GM18502 (cell line): ENCODE measurements at regions not wholly inside any gene's neighbourhood (a gene's known extent, or its start where the extent isn't known, plus 50 kb on each side); places are given as distances from the start of the nearest gene placed in this dataset.

Experiments used
- ATAC-seq: cut with Tn5 transposase; IDR thresholded peaks from one replicate; pipeline ENCODE4 v1.9.1; 2021; ENCODE audit warnings: mild to moderate bottlenecking; ENCODE audit not compliant: unreplicated experiment, poor library complexity

GRCh38 chr3:99031778-99032177 is 130.3 kb upstream of the DCBLD2 start:
- no peak for ATAC-seq

GRCh38 chr3:99023590-99024192 is 122.2 kb upstream of the DCBLD2 start:
- peak; percentile 87 for ATAC-seq

DNA sequence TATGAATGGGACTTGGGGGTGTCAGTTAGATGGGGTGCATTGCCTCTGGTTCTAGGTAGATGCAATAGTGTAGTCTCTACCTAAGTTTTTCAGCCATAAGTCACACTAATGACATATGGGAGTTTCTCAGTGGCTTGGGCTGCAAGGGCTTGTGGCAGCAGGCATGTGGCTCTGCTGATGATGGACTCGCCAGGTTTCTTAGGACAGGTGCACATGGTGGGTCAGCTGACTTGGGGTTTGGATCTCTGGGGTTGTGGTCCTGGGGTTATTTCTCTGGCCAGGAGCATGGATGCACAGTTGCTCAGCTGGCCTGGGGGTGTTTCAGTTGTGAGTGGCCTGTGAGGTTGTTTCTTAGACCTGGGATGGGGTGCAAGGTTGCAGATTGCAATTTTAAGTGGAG is 120.0 kb upstream of the DCBLD2 start:
- ATAC-seq: no peak

DNA sequence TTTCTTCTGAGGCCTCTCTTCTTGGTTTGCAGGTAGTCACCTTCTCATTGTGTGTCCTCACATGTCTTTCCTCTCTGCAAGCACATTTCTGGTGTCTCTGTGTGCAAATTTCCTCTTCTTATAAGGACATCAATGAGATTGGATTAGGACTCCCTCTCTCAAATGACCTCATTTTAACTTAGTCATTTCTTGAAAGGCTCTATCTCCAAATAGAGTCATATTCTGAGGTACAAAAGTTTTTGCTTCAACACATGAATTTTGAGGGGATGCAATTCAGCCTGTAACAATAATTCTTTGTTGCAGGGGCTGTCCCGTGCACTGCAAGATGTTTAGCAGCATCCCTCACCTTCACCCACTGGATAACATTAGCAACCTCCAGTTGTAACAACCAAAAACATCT is 115.0 kb upstream of the DCBLD2 start:
- no peak for ATAC-seq

GRCh38 chr3:99013777-99014315 is 112.4 kb upstream of the DCBLD2 start:
- no peak for ATAC-seq

GRCh38 chr3:99013077-99013476 is 111.6 kb upstream of the DCBLD2 start:
- ATAC-seq: no peak

DNA sequence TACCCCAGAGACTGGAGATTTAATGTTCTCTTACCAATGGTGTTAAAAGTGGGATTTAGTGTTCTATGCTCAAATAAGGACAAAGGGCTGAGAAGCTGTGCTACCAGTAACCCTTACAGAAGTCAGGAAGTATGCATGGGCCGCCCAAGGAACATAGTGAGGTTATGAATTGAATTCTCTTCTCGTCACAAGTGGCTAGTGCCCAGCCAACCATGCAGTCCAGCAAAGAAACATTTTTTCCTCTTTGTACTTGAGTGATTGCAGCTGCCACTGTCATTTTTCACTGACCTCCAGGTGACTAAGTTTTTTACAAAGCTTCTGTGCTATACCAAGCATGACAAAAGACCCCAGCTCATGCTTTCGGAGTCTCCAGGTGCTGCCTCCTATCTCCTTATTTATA is 110.6 kb upstream of the DCBLD2 start:
- peak; percentile 94 for ATAC-seq

DNA sequence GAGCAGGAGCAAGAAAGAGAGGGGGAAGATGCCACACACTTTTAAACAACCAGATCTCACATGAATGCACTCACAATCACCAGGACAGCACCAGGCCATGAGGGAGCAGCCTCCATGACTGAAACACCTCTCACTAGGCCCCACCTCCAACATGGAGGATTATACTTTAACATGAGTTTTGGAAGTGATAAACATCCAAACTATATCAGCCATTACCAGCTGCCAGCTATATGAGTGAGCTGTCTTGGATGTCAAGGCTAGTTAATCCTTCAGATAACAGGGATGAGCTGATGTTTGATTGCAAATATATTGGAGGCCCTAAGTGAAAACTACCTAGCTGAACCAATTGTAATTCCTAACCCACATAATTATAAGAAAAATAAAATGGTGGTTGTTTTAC is 108.4 kb upstream of the DCBLD2 start:
- ATAC-seq: no peak

DNA sequence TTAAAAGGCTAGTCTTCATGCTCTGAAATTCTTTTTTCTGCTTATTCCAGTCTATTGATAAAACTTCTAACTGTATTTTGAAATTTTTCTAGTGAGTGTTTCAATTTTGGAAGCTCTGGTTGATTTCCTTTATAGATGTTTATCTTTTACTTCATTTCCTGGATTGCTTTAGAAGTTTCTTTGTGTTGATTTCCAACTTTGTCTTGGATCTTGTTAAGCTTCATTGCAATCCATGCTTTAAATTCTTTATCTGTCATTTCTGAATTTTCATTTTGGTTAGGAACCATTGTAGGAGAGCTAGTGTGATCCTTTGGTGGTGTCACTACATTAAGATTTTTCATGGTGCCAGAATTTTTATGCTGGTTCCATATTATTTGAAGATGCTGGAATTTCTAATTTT is 105.2 kb upstream of the DCBLD2 start:
- no peak for ATAC-seq

- peak; percentile 56 for ATAC-seq
Measured at GRCh38 chr3:98999675-99000074, 98.2 kb upstream of the DCBLD2 start.

GRCh38 chr3:98994128-98994762 is 92.8 kb upstream of the DCBLD2 start:
- no peak for ATAC-seq

DNA sequence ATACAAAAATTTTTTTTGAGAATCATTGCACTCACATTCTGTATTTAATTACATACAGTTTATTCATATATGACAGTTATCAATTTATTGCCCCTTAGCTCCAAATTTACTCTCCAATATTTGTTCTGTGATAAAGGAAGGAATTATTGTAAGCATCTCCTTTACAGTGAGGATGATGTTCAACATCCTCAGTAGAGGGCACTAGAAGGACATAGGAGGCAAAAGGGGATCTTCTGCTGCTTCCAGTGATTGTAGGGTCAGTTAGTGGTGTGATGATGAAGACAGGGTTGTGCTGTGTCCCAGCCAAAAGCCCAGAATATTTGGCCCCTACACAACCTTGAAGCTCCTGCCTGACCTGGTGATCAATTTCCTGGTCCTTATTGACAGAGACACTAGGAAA is 89.9 kb upstream of the DCBLD2 start:
- no peak for ATAC-seq

DNA sequence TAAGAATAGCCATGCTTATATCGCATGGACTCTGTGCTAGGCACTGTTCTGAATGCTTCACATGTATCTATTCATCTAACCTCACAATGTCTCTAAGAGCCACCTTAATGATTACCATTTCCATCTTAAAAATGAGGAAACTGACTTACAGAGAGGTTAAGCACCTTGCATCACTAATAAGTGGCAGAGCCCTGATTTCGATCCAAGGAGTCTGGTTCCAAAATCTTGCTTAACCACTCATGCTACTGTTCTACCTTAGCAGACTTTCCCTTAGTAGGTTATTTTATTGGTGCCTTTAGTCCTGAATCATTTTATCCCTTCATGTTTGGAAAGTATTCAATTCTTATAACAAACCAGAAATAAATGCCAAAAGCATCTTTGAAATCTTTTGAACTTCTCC is 89.2 kb upstream of the DCBLD2 start:
- no peak for ATAC-seq

- no peak for ATAC-seq
Measured at GRCh38 chr3:98986073-98986472, 84.6 kb upstream of the DCBLD2 start.

GRCh38 chr3:98985431-98985830 is 83.9 kb upstream of the DCBLD2 start:
- no peak for ATAC-seq

- ATAC-seq: no peak
Measured at GRCh38 chr3:98984024-98984423, 82.5 kb upstream of the DCBLD2 start.

DNA sequence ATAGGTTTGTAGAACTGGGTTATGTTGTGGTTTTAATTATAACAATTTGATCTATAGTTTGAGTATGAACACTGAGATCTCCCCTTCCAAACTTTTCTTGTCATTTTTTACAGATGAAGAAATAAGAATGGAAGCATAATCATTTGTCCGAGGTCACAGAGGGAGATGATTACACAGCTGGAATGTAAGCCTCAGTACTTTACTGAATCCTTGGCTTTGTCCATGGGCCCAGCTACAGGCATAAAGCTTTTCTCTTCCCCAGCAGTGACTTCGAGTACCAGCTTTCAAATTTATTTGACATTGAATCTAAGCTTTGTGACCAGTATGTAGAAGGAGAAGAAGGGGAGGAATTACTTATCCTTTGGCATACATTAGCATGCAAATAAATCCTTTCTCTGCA is 80.9 kb upstream of the DCBLD2 start:
- ATAC-seq: no peak

- peak; percentile 95 for ATAC-seq
Measured at GRCh38 chr3:98980915-98981596, 79.6 kb upstream of the DCBLD2 start.

GRCh38 chr3:98979296-98979695 is 77.8 kb upstream of the DCBLD2 start:
- no peak for ATAC-seq

- no peak for ATAC-seq
Measured at GRCh38 chr3:98978068-98978811, 76.7 kb upstream of the DCBLD2 start.

DNA sequence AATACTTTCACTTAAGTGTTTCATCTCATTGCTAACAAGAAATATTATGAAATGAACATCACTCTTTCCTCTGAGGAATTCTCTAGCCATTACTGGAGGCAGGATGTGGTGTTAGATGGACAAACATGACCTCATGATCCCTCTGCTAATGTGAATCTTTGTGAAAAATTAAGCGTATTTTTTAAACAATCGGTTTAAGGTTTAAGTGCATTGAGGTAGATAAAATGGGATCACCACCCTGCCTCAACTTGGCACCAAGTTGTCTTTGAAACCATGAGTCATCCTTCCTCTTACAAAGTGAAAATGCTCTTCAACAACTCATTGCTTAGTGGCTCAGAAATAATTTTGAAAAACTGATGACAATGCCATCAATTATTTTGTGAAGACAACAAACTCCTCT is 76.0 kb upstream of the DCBLD2 start:
- peak; percentile 37 for ATAC-seq
